ENCODE measurements at regions not wholly inside any gene's neighbourhood (a gene's known extent, or its start where the extent isn't known, plus 50 kb on each side); places are given as distances from the start of the nearest gene placed in this dataset.
"Not testable (repeated sequence)": the region's sequence is repeated elsewhere in the genome, so short reads cannot be mapped to it uniquely, and the experiment has no call there.

GRCh38 chr2:225761396-225761795 is 361.9 kb downstream of the NYAP2 start:
- H3K36me3 ChIP-seq (ENCODE audit: insufficient read depth, low read length), result no peaks in the 10 kb centered on the region
- no peaks in the 10 kb centered on the region for H3K9me3 ChIP-seq (ENCODE audit: insufficient read depth, low read length, severe bottlenecking)
- H3K79me2 ChIP-seq (ENCODE audit: insufficient read depth, low read length), result no peaks in the 10 kb centered on the region
- H3K4me2 ChIP-seq (ENCODE audit: insufficient read depth, low read length), result no peak overlapping the region
- H4K20me1 ChIP-seq (ENCODE audit: insufficient read depth, low read length), result no peaks in the 10 kb centered on the region
- no peak overlapping the region for H3K4me3 ChIP-seq (ENCODE audit: low read depth in 1 of 2, low read length in 2 of 2)
- H3K9ac ChIP-seq (ENCODE audit: low read depth, low read length), result no peak overlapping the region
- DNase-seq (no peak), ATAC-seq (ENCODE audit: insufficient read depth, low read depth) (no peak)
- H3K27me3 ChIP-seq (ENCODE audit: insufficient read depth, low read length, poor library complexity), result no peaks in the 10 kb centered on the region
- no peak for TF ChIP-seq EZH2 (IDR thresholded peaks at IDR 0.05; ENCODE audit: borderline replicate concordance, low read depth, low read length, severe bottlenecking)
- TF ChIP-seq CTCF (IDR thresholded peaks at IDR 0.05; ENCODE audit: borderline replicate concordance, extremely low read depth, low read length, poor library complexity, severe bottlenecking), result no peak
- no peak overlapping the region for H3K27ac ChIP-seq (ENCODE audit: low read length)
- H2AFZ ChIP-seq (ENCODE audit: low read depth, low read length), result no peak overlapping the region
- no peaks in the 10 kb centered on the region for H3K4me1 ChIP-seq (ENCODE audit: insufficient read depth, low read length)

GRCh38 chr2:225757248-225757647 is 357.7 kb downstream of the NYAP2 start:
- H3K36me3 ChIP-seq (ENCODE audit: insufficient read depth, low read length), result no peaks in the 10 kb centered on the region
- H3K27ac ChIP-seq (ENCODE audit: low read length), result no peak overlapping the region
- no peaks in the 10 kb centered on the region for H3K4me1 ChIP-seq (ENCODE audit: insufficient read depth, low read length)
- H3K4me3 ChIP-seq (ENCODE audit: low read depth in 1 of 2, low read length in 2 of 2), result no peak overlapping the region
- no peak overlapping the region for H3K4me2 ChIP-seq (ENCODE audit: insufficient read depth, low read length)
- H3K9me3 ChIP-seq (ENCODE audit: insufficient read depth, low read length, severe bottlenecking), result no peaks in the 10 kb centered on the region
- no peak for DNase-seq
- H4K20me1 ChIP-seq (ENCODE audit: insufficient read depth, low read length), result no peaks in the 10 kb centered on the region
- TF ChIP-seq CTCF (IDR thresholded peaks at IDR 0.05; ENCODE audit: borderline replicate concordance, extremely low read depth, low read length, poor library complexity, severe bottlenecking), result no peak
- TF ChIP-seq EZH2 (IDR thresholded peaks at IDR 0.05; ENCODE audit: borderline replicate concordance, low read depth, low read length, severe bottlenecking), result no peak
- no peaks in the 10 kb centered on the region for H3K79me2 ChIP-seq (ENCODE audit: insufficient read depth, low read length)
- no peaks in the 10 kb centered on the region for H3K27me3 ChIP-seq (ENCODE audit: insufficient read depth, low read length, poor library complexity)
- ATAC-seq (ENCODE audit: insufficient read depth, low read depth), result no peak
- H3K9ac ChIP-seq (ENCODE audit: low read depth, low read length), result no peak overlapping the region
- no peak overlapping the region for H2AFZ ChIP-seq (ENCODE audit: low read depth, low read length)

- H3K9ac ChIP-seq (ENCODE audit: low read depth, low read length), result no peak overlapping the region
- H3K4me3 ChIP-seq (ENCODE audit: low read depth in 1 of 2, low read length in 2 of 2), result no peak overlapping the region
- no peak overlapping the region for H2AFZ ChIP-seq (ENCODE audit: low read depth, low read length)
- DNase-seq, result no peak
- H3K4me1 ChIP-seq (ENCODE audit: insufficient read depth, low read length), result no peaks in the 10 kb centered on the region
- TF ChIP-seq EZH2 (IDR thresholded peaks at IDR 0.05; ENCODE audit: borderline replicate concordance, low read depth, low read length, severe bottlenecking), result no peak
- TF ChIP-seq CTCF (IDR thresholded peaks at IDR 0.05; ENCODE audit: borderline replicate concordance, extremely low read depth, low read length, poor library complexity, severe bottlenecking), result no peak
- no peak overlapping the region for H3K27ac ChIP-seq (ENCODE audit: low read length)
- H4K20me1 ChIP-seq (ENCODE audit: insufficient read depth, low read length), result no peaks in the 10 kb centered on the region
- H3K4me2 ChIP-seq (ENCODE audit: insufficient read depth, low read length), result no peak overlapping the region
- no peaks in the 10 kb centered on the region for H3K79me2 ChIP-seq (ENCODE audit: insufficient read depth, low read length)
- H3K9me3 ChIP-seq (ENCODE audit: insufficient read depth, low read length, severe bottlenecking), result no peaks in the 10 kb centered on the region
- H3K36me3 ChIP-seq (ENCODE audit: insufficient read depth, low read length), result no peaks in the 10 kb centered on the region
- ATAC-seq (ENCODE audit: insufficient read depth, low read depth), result no peak
- H3K27me3 ChIP-seq (ENCODE audit: insufficient read depth, low read length, poor library complexity), result no peaks in the 10 kb centered on the region
Measured at GRCh38 chr2:225756198-225756597, 356.7 kb downstream of the NYAP2 start.

- no peaks in the 10 kb centered on the region for H3K36me3 ChIP-seq (ENCODE audit: insufficient read depth, low read length)
- no peak for DNase-seq
- TF ChIP-seq CTCF (IDR thresholded peaks at IDR 0.05; ENCODE audit: borderline replicate concordance, extremely low read depth, low read length, poor library complexity, severe bottlenecking), result no peak
- no peak for TF ChIP-seq EZH2 (IDR thresholded peaks at IDR 0.05; ENCODE audit: borderline replicate concordance, low read depth, low read length, severe bottlenecking)
- H3K9me3 ChIP-seq (ENCODE audit: insufficient read depth, low read length, severe bottlenecking), result no peaks in the 10 kb centered on the region
- H3K27me3 ChIP-seq (ENCODE audit: insufficient read depth, low read length, poor library complexity), result no peaks in the 10 kb centered on the region
- H3K27ac ChIP-seq (ENCODE audit: low read length), result no peak overlapping the region
- no peak for ATAC-seq (ENCODE audit: insufficient read depth, low read depth)
- no peak overlapping the region for H2AFZ ChIP-seq (ENCODE audit: low read depth, low read length)
- no peaks in the 10 kb centered on the region for H3K4me1 ChIP-seq (ENCODE audit: insufficient read depth, low read length)
- no peak overlapping the region for H3K4me3 ChIP-seq (ENCODE audit: low read depth in 1 of 2, low read length in 2 of 2)
- no peaks in the 10 kb centered on the region for H3K79me2 ChIP-seq (ENCODE audit: insufficient read depth, low read length)
- H3K4me2 ChIP-seq (ENCODE audit: insufficient read depth, low read length), result no peak overlapping the region
- H4K20me1 ChIP-seq (ENCODE audit: insufficient read depth, low read length), result no peaks in the 10 kb centered on the region
- no peak overlapping the region for H3K9ac ChIP-seq (ENCODE audit: low read depth, low read length)
Measured at GRCh38 chr2:225748609-225749008, 349.1 kb downstream of the NYAP2 start.

- not testable (repeated sequence) for H3K4me2 ChIP-seq (ENCODE audit: insufficient read depth, low read length); H3K9me3 ChIP-seq (ENCODE audit: insufficient read depth, low read length, severe bottlenecking); H3K27me3 ChIP-seq (ENCODE audit: insufficient read depth, low read length, poor library complexity); H3K27ac ChIP-seq (ENCODE audit: low read length); H3K4me1 ChIP-seq (ENCODE audit: insufficient read depth, low read length); ATAC-seq (ENCODE audit: insufficient read depth, low read depth); H3K4me3 ChIP-seq (ENCODE audit: low read depth in 1 of 2, low read length in 2 of 2); H3K36me3 ChIP-seq (ENCODE audit: insufficient read depth, low read length); H3K9ac ChIP-seq (ENCODE audit: low read depth, low read length); H3K79me2 ChIP-seq (ENCODE audit: insufficient read depth, low read length); DNase-seq; H2AFZ ChIP-seq (ENCODE audit: low read depth, low read length); H4K20me1 ChIP-seq (ENCODE audit: insufficient read depth, low read length)
Measured at GRCh38 chr2:225743996-225744395, 344.5 kb downstream of the NYAP2 start.
